ENCODE measurements at regions not wholly inside any gene's neighbourhood (a gene's known extent, or its start where the extent isn't known, plus 50 kb on each side); places are given as distances from the start of the nearest gene placed in this dataset.
"Not testable (repeated sequence)": the region's sequence is repeated elsewhere in the genome, so short reads cannot be mapped to it uniquely, and the experiment has no call there.

- intact Hi-C loops (cut with micrococcal nuclease); H3K4me3 Mint-ChIP-seq (ENCODE audit: unreplicated experiment); BruUV-seq (replicated peaks); H3K36me3 Mint-ChIP-seq (ENCODE audit: insufficient read depth, unreplicated experiment); DNase-seq (ENCODE audit: unreplicated experiment); H3K27ac Mint-ChIP-seq (ENCODE audit: low read depth, unreplicated experiment); H3K9me3 Mint-ChIP-seq (ENCODE audit: unreplicated experiment); H3K4me1 Mint-ChIP-seq (ENCODE audit: insufficient read depth, unreplicated experiment); H3K27me3 Mint-ChIP-seq (ENCODE audit: insufficient read depth, unreplicated experiment); POLR2A ChIA-PET: not testable (repeated sequence)
- TF ChIP-seq CTCF (IDR thresholded peaks at IDR 0.05; ENCODE audit: unreplicated experiment): peak; percentile 23
- CTCF ChIA-PET: interaction anchor here (0.5 to 4.1 kb wide), 6 partner anchors 8 to 797 kb away, joined by 4 to 15 read pairs (median 6); no protein-coding TSS in a partner anchor
Observed at GRCh38 chr22:25426530-25427308, 137.8 kb upstream of the GRK3 start.

GRCh38 chr22:25431637-25432342 is 132.7 kb upstream of the GRK3 start:
- H3K27ac Mint-ChIP-seq (ENCODE audit: low read depth, unreplicated experiment); H3K9me3 Mint-ChIP-seq (ENCODE audit: unreplicated experiment); BruUV-seq (replicated peaks); POLR2A ChIA-PET; H3K4me1 Mint-ChIP-seq (ENCODE audit: insufficient read depth, unreplicated experiment); H3K36me3 Mint-ChIP-seq (ENCODE audit: insufficient read depth, unreplicated experiment); intact Hi-C loops (cut with micrococcal nuclease); H3K4me3 Mint-ChIP-seq (ENCODE audit: unreplicated experiment); DNase-seq (ENCODE audit: unreplicated experiment): not testable (repeated sequence)
- CTCF ChIA-PET: interaction anchor here (2.5 kb wide), 1 partner anchor 16 kb away, joined by 10 read pairs; no protein-coding TSS in a partner anchor
- peaks cover 21% of the 10 kb centered on the region for H3K27me3 Mint-ChIP-seq (ENCODE audit: insufficient read depth, unreplicated experiment)

GRCh38 chr22:25433381-25433970 is 131.0 kb upstream of the GRK3 start:
- H3K27ac Mint-ChIP-seq (ENCODE audit: low read depth, unreplicated experiment); DNase-seq (ENCODE audit: unreplicated experiment); H3K9me3 Mint-ChIP-seq (ENCODE audit: unreplicated experiment); H3K4me1 Mint-ChIP-seq (ENCODE audit: insufficient read depth, unreplicated experiment); H3K4me3 Mint-ChIP-seq (ENCODE audit: unreplicated experiment); BruUV-seq (replicated peaks); H3K36me3 Mint-ChIP-seq (ENCODE audit: insufficient read depth, unreplicated experiment); intact Hi-C loops (cut with micrococcal nuclease): not testable (repeated sequence)
- CTCF ChIA-PET: interaction anchor here (1.4 kb wide), 1 partner anchor 14 kb away, joined by 4 read pairs; no protein-coding TSS in a partner anchor
- POLR2A ChIA-PET: interaction anchor here (0.5 to 0.7 kb wide), 2 partner anchors 9 to 1838 kb away, joined by 3 read pairs; no protein-coding TSS in a partner anchor
- H3K27me3 Mint-ChIP-seq (ENCODE audit: insufficient read depth, unreplicated experiment): peaks cover 21% of the 10 kb centered on the region

GRCh38 chr22:25437414-25438160 is 126.9 kb upstream of the GRK3 start:
- H3K27ac Mint-ChIP-seq (ENCODE audit: low read depth, unreplicated experiment): no peak overlapping the region
- H3K36me3 Mint-ChIP-seq (ENCODE audit: insufficient read depth, unreplicated experiment): no peaks in the 10 kb centered on the region
- CTCF ChIA-PET: interaction anchor here (0.6 to 3.0 kb wide), 2 partner anchors 10 to 202 kb away, joined by 3 to 15 read pairs; no protein-coding TSS in a partner anchor
- intact Hi-C loops (cut with micrococcal nuclease): no loop called here
- no TSS peak for BruUV-seq (replicated peaks)
- POLR2A ChIA-PET: no interaction called here
- no peaks in the 10 kb centered on the region for H3K4me1 Mint-ChIP-seq (ENCODE audit: insufficient read depth, unreplicated experiment)
- no peaks in the 10 kb centered on the region for H3K9me3 Mint-ChIP-seq (ENCODE audit: unreplicated experiment)
- no peak for TF ChIP-seq CTCF (IDR thresholded peaks at IDR 0.05; ENCODE audit: unreplicated experiment)
- no peak for DNase-seq (ENCODE audit: unreplicated experiment)
- peaks cover 14% of the 10 kb centered on the region for H3K27me3 Mint-ChIP-seq (ENCODE audit: insufficient read depth, unreplicated experiment)
- H3K4me3 Mint-ChIP-seq (ENCODE audit: unreplicated experiment): no peak overlapping the region

Data from MCF 10A (cell line).